Astrocyte (in vitro differentiated cells and primary cell): ENCODE measurements at regions not wholly inside any gene's neighbourhood (a gene's known extent, or its start where the extent isn't known, plus 50 kb on each side); places are given as distances from the start of the nearest gene placed in this dataset.

Source experiments
- CTCF ChIP-seq: IDR thresholded peaks from 2 replicates; pipeline ENCODE4 v1.5.1; 2011; ENCODE audit warnings: low read depth, mild to moderate bottlenecking, inconsistent platforms, low read length, moderate library complexity; ENCODE audit not compliant: insufficient read depth
- EZH2 ChIP-seq: IDR thresholded peaks from 2 replicates; pipeline ENCODE4 v1.6.1; 2012; ENCODE audit warnings: mild to moderate bottlenecking, low read length, inconsistent platforms; ENCODE audit not compliant: insufficient read depth

GRCh38 chr2:2806711-2807110, 475.6 kb upstream of the MYT1L start:
- TF ChIP-seq CTCF (no peak), EZH2 (no peak)
